HG03196 (cell line): ENCODE measurements at regions not wholly inside any gene's neighbourhood (a gene's known extent, or its start where the extent isn't known, plus 50 kb on each side); places are given as distances from the start of the nearest gene placed in this dataset.

ENCODE experiments used
- ATAC-seq: cut with Tn5 transposase; IDR thresholded peaks from one replicate; pipeline ENCODE4 v1.9.1; 2021; ENCODE audit not compliant: unreplicated experiment

DNA sequence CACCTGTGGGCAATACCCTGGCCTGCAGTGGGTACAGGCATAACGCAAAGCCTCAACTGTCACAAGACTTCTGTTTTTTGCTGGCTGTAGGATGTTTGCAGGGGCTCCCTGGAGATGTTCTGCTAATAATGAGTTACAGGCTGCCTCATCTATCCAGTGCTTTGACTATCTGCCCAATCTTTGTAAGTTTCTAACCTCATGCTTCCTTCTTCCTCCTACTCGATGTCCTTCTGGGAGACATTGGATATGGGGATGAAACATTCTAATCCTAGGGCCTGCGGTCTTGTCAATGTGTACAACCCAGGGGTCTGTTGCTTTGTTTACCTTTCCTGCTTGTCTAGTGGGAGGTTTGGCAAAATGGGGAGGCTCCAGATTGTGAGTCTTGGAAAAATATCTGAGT is 136.8 kb upstream of the TCF21 start:
- ATAC-seq = no peak

GRCh38 chr6:133753756-133754155 is 135.2 kb upstream of the TCF21 start:
- ATAC-seq = no peak

DNA sequence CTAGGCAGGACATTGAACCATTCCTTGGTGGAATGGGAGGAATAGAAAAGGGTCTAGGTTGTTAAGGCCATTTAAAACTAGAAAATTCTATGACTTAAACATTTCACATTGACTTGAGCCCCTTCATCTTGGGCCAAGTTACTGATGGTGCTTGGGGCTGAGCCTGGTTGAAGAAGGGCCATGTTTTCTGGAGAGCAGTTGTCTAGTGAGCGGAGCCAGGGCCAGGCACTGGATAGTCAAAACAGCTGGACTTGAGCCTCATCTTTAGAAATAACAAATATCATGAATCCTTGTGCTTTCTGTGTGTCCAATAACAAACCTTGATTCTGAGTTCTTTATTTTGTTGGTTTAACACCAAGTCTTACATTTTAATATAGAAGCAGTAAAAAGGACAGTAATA is 134.6 kb upstream of the TCF21 start:
- ATAC-seq = no peak

GRCh38 chr6:133756078-133756695 is 132.7 kb upstream of the TCF21 start:
- no peak for ATAC-seq

- no peak for ATAC-seq
Observed at GRCh38 chr6:133757335-133757734, 131.6 kb upstream of the TCF21 start.

DNA sequence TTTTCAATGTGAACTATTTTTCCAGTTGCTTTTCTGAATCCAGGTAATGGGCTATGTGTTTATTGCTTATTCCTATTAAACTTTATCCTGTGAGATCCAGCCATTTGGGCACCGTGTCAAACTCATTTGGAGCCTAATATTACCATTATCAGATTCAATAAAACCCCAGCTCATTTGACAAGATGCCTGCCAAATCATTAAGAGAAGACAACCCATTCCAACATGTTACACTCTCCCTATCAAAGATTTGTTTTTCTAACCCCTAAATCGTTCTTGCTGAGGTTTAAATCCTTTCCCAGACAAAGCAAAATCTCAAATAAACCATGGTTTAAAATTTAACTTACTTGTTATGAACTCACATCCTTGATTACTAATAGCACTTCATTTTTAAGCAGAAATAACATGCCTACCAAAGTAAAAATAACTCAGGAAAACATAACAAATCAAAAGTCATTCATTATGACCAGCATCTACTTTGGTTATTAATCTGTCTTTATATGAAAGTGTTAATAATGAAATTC is 130.0 kb upstream of the TCF21 start:
- no peak for ATAC-seq

- no peak for ATAC-seq
Observed at GRCh38 chr6:133759524-133759923, 129.4 kb upstream of the TCF21 start.

- no peak for ATAC-seq
Observed at GRCh38 chr6:133761706-133762105, 127.2 kb upstream of the TCF21 start.

DNA sequence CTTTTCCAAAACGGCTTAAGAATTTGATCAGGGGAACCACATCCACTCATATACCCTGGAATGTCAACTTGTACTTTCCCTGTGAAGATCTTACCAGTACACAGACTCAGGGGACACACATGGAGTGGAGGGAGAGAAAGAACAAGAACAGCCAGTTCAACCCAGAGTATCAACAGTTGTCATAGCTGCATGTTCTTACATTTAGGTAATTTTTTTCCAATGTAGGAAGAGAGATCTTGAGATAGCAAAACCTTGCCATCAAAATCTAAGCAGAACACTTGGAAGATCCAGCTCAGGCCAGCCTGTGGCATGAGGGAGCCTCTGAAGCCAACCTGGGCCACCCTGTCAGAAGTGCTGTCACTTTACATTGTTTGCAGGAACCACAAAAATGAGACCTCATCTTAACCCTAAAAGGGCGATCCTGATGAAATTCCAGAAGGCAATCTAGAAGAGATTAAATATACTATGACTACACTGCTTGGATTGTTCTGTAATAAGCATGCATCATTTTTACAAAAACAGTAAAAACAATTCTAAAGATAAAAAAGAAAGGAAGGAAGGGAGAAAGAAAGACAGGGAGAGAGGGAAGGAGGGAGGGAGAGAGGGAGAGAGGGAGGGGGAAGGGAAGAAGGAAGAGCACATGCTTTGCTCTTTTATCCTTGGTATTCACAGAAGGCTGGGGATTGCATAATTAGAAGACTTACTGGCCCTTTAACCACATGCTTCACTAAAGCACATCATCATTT is 124.7 kb upstream of the TCF21 start:
- no peak for ATAC-seq

GRCh38 chr6:133764754-133765208 is 124.1 kb upstream of the TCF21 start:
- no peak for ATAC-seq

DNA sequence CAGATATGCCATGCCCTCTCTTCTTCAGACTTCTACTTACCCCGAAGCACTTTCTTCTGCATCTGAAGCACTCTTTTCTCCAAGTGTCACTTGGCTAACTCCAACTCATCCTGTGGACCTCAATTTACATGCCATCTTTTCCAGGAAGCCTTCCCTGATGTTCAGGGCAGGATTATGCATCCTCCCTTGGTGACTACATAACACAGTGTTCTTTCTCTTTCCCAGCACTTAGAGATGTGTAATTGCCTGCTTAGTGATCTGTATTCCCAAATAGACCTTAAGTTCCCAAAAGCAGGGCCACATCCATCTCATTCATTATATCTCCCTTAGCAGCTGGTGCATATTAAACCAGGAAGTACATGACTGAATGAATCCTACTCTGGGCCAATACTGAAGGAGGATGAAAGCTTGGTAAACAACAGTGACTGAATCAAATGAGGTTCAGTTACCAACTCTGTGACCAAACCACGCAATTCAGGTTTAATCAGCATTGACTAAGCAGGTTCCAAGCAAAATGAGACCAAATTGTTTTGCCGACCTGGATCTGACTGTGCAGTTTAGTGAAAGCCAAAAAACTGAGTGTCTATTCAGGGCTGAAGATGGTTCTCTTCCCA is 121.4 kb upstream of the TCF21 start:
- ATAC-seq = no peak

DNA sequence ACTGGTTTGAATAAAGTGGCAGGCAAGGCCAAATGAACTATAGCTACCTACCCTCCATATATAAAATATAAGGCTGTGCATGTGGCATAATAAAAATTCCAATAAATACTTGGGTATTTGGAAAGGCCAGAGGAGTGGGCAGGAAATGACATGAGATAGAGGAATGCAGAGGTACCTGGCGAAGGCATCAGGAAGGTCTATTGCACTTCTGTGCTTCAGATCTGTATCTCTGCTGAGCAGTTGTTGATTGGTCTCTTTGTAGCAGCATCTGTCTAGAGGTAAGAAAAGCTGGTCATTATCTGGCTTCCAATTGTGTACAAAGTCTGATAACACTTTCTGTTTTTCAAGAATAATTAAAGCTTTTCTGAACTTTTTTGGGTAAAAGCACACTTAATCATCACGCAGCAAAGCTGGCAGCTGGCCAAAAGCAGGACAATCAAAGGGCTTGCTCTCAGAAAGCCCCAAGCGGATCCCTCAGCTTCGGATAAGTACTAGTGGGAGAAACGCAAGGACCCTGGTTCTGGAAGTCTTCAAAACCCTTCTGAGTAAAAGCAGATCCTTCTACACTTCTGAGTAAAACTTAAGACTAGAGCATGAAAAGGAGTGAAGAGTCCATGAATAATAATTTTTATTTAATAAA is 120.1 kb upstream of the TCF21 start:
- ATAC-seq = no peak

DNA sequence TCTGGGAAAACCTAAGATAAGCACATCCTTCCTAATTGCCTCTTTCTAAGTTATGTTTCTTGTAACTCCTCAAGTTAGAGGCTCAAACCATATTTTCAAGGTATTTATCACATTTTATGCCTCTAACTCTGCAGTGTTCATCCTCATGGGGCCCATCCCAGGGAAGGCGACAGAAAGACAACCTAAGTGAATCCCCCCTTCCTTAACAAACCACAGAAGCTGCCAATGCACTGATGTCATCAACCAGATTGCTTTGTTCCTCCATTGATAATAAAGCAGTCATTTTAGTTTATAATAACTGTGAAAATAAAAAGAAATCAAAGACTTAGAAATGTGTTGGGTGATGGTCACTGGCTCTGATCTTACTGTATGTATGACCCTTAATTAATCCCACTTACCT is 119.5 kb upstream of the TCF21 start:
- no peak for ATAC-seq

DNA sequence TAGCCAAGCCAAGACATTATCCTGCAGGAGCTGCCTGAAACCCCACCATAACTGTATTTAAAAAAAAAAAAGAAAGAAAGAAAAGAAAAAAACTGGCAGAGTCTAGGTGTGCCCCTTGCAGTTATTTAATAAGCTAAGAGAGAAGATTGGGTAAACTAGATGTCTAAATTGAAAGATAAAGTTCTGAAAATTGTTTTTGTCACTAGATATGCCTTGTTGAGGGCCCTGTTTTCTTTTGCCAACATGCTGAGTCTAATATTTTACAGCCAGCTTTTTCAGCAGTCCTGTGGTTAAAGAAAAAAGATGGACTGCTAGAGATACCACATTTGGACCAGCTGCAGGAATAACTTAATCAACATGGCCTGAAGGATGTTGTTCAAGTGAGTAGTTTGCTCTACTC is 116.3 kb upstream of the TCF21 start:
- ATAC-seq = no peak

GRCh38 chr6:133773776-133774175 is 115.1 kb upstream of the TCF21 start:
- no peak for ATAC-seq

- ATAC-seq = no peak
Observed at GRCh38 chr6:133774356-133774755, 114.6 kb upstream of the TCF21 start.

- no peak for ATAC-seq
Observed at GRCh38 chr6:133778414-133779130, 110.3 kb upstream of the TCF21 start.

DNA sequence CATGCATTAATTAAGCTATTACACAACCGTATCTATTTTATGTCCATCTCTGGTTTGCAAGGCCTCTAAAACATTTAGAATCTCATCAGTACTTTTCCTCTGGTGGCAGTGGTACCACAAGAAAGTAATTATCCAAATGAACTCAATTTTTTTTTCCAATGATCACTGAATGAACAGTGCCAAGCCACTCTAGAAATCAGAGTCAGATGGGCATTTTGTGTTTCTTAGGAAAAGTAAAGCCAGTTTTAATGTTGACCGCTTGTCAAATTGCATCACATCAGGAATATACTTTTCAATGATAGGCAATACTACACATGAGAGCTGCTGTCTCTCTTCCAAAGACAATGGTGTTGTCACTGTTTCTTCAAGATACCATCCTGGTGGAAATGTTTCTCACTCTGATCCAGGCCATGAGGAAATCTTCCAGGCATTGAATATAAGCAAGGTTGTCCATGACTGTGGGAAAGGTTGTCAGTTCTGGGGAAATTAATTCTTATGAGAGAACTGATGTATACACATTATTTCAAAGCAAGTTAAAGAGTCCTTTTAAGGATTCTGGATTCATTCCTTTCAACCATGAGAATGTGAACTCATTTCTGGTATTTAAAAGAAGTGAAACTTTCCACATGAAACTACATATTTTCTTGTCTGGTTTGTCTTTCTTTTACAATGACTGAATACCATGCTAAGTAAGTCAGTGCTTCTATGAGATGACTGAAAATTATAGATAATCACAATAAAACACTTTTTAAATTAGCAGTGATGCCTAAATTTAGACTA is 108.8 kb upstream of the TCF21 start:
- no peak for ATAC-seq

DNA sequence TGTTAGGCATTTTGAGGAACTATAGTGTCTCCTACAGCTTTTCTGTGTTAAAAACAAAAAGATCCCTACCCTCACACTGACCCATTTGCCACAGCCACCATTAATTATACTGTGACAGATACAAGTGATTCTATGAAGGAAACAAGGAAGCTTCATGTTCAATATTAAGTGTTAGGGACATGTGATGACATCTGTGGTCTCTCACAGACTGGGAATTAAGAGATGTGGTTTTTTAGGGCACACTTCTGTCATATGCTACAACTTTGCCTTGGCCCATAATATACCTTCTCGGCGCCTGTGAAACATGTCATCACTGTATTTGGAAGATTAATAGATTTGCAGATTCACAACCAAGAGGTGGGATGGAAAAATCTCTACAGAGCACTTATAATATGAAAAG is 102.9 kb upstream of the TCF21 start:
- no peak for ATAC-seq

DNA sequence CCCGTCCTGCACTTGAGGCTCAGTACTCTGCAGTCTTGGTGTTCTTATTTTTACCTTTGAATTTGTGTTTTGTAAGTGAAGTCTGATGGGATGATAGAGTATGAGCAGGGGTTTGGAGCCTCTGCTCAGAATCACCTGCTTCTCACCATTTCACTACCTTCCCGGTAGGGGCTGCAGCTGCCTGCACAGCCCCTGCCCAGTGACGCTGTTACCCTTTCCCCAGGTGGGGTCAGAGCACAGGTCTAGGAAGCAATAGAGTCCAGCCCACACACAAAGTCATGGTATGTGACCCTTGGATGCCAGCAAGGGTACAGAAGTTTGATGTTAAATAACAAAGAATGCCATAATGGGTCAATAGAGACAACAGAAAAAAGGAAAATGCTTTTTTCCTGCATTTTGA is 101.8 kb upstream of the TCF21 start:
- no peak for ATAC-seq
